HL-60 (cell line): ENCODE measurements at regions not wholly inside any gene's neighbourhood (a gene's known extent, or its start where the extent isn't known, plus 50 kb on each side); places are given as distances from the start of the nearest gene placed in this dataset.

ENCODE experiments used
- DNase-seq, 2 experiments: peaks; one replicate each; pipeline ENCODE4 v3.0.0-alpha.2; 2010 to 2020; ENCODE audit warnings: low read depth in 1 of 2, low spot score in 1 of 2
- H3K27ac ChIP-seq: fragments of 250-450 bp; sonication (Bioruptor Pico); replicated peaks from 2 replicates; pipeline ENCODE4 v1.5.1; 2020; ENCODE audit warnings: mild to moderate bottlenecking, moderate library complexity
- H3K27me3 ChIP-seq: fragments of 250-450 bp; sonication (Bioruptor Pico); 2 replicates; pipeline ENCODE4 v1.5.1; 2021; ENCODE audit warnings: mild to moderate bottlenecking, moderate library complexity; ENCODE audit not compliant: insufficient read depth, poor library complexity, severe bottlenecking
- H3K4me3 ChIP-seq: replicated peaks from 2 replicates; pipeline ENCODE4 v1.5.1; 2011; ENCODE audit warnings: mild to moderate bottlenecking, control low read depth, low read length; ENCODE audit not compliant: insufficient read depth
- CTCF ChIP-seq: IDR thresholded peaks from one replicate; pipeline ENCODE4 v1.5.1; 2011; ENCODE audit warnings: low read length, control low read depth, inconsistent platforms; ENCODE audit not compliant: insufficient read depth
- GABPA ChIP-seq: IDR thresholded peaks from 2 replicates; pipeline ENCODE4 v1.6.1; 2012; ENCODE audit warnings: low read depth
- POLR2AphosphoS5 ChIP-seq: IDR thresholded peaks from 2 replicates; pipeline ENCODE4 v1.6.1; 2012; ENCODE audit warnings: low read depth
- SPI1 ChIP-seq: IDR thresholded peaks from 2 replicates; pipeline ENCODE4 v1.6.1; 2012; ENCODE audit warnings: low read depth, mild to moderate bottlenecking, borderline replicate concordance
- TF ChIP-seq, protein P1 (sequence below): IDR thresholded peaks from 2 replicates; pipeline ENCODE4 v1.6.1; 2012; ENCODE audit warnings: low read depth; ENCODE audit not compliant: insufficient replicate concordance

DNA sequence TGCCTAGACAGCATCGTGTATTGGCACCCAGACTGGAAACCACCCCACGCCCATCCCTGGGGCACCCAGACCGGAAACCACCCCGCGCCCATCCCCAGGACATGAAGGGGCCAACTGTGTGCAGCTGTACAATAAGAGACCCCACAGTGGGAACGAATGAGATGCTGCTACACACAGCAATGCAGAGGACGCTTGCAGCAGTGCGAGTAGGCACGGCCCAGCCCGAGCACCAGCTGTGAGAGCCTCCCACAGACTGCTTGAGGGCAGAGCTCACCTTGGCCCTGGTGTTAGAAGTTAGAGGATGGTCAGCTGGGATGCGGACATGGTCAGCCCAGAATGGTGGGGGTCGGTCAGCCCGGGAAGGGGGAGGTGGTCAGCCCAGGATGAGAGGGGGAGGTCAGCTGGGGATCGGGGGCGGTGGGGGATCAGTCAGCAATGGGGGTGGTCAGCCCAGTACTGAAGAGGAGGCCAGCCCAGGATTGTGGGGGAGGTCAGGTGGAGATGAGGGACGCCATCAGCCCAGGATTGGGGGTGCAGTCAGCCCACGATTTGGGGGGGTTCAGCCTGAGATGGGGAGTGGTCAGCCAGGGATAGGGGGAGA lies 340.0 kb downstream of the C16orf95 start:
- Histone ChIP-seq H3K4me3 (no peak overlapping the region), H3K27ac (no peak overlapping the region), H3K27me3 (no peaks in the 10 kb centered on the region)
- no peak for TF ChIP-seq POLR2AphosphoS5
- DNase-seq = no peak

DNA sequence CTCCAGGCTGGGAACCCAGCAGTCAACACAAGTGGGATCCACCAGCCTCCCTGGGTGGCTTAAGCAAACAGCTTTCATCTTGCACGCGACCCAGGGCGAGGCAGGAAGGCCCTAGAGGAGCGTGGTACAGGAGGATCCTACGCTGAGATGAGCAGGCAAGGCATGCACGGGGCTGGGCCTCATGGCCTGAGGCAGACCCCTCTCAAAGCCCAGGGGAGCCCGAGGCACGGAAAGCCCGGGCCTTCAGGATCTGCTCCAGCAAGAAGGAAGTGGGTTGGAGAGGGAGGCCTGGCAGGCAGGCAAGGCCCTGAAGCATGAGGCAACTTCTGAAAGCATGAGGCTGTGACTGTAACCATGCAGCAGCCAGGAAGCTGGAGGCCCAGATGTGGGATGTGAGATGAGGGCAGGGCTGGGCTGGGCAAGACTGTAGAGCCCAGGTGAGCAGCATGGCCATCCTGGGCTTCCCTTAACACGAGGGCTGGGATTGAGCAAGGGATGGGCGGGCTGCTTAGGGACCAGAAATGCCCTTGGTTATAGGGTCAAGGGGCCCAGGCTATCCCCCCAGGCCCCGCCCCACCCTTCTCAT lies 338.7 kb downstream of the C16orf95 start:
- Histone ChIP-seq H3K27me3 (no peaks in the 10 kb centered on the region), H3K27ac (no peak overlapping the region), H3K4me3 (no peak overlapping the region)
- TF ChIP-seq, protein P1, sequence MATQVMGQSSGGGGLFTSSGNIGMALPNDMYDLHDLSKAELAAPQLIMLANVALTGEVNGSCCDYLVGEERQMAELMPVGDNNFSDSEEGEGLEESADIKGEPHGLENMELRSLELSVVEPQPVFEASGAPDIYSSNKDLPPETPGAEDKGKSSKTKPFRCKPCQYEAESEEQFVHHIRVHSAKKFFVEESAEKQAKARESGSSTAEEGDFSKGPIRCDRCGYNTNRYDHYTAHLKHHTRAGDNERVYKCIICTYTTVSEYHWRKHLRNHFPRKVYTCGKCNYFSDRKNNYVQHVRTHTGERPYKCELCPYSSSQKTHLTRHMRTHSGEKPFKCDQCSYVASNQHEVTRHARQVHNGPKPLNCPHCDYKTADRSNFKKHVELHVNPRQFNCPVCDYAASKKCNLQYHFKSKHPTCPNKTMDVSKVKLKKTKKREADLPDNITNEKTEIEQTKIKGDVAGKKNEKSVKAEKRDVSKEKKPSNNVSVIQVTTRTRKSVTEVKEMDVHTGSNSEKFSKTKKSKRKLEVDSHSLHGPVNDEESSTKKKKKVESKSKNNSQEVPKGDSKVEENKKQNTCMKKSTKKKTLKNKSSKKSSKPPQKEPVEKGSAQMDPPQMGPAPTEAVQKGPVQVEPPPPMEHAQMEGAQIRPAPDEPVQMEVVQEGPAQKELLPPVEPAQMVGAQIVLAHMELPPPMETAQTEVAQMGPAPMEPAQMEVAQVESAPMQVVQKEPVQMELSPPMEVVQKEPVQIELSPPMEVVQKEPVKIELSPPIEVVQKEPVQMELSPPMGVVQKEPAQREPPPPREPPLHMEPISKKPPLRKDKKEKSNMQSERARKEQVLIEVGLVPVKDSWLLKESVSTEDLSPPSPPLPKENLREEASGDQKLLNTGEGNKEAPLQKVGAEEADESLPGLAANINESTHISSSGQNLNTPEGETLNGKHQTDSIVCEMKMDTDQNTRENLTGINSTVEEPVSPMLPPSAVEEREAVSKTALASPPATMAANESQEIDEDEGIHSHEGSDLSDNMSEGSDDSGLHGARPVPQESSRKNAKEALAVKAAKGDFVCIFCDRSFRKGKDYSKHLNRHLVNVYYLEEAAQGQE = no peak
- no peak for TF ChIP-seq POLR2AphosphoS5
- no peak for DNase-seq

GRCh38 chr16:86979061-86979460 lies 338.1 kb downstream of the C16orf95 start:
- Histone ChIP-seq H3K27ac (no peak overlapping the region), H3K27me3 (no peaks in the 10 kb centered on the region), H3K4me3 (no peak overlapping the region)
- DNase-seq = no peak
- TF ChIP-seq POLR2AphosphoS5 (no peak), GABPA (no peak), CTCF (no peak), SPI1 (no peak)
- TF ChIP-seq, protein P1 = no peak

DNA sequence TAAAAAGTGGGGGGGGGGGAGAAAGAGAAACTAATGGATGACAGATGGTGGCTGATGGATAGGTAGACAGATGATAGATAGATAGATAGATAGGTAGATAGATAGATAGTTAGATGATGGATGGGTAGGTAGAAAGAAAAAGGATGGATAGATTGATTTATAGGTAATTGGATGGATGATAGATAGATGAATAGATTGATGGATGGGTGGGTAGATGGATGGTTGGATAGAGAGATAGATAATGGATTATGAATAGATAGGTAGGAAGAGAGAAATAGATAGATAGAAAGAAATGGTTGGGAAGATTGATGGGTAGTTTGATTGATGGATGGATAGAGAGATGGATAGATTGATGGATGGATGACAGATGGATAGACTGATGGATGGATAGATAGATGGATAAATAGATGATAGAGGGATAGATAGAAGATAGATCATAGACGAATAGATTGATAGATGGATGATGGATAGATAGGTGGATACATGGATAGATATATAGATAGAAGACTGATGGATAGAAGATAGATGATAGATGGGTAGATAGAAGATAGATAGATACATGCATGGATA lies 337.1 kb downstream of the C16orf95 start:
- H3K27ac ChIP-seq = no peak overlapping the region
- no peak for DNase-seq
- H3K4me3 ChIP-seq = no peak overlapping the region
- no peaks in the 10 kb centered on the region for H3K27me3 ChIP-seq
- TF ChIP-seq GABPA (no peak), CTCF (no peak)

- TF ChIP-seq GABPA (no peak), POLR2AphosphoS5 (no peak), SPI1 (no peak), CTCF (no peak)
- TF ChIP-seq, protein P1 = no peak
- no peak overlapping the region for H3K4me3 ChIP-seq
- no peak for DNase-seq
- H3K27ac ChIP-seq = no peak overlapping the region
- no peaks in the 10 kb centered on the region for H3K27me3 ChIP-seq
Observed at GRCh38 chr16:86980644-86981043, 336.5 kb downstream of the C16orf95 start.
